ENCODE measurements at regions not wholly inside any gene's neighbourhood (a gene's known extent, or its start where the extent isn't known, plus 50 kb on each side); places are given as distances from the start of the nearest gene placed in this dataset.

DNA sequence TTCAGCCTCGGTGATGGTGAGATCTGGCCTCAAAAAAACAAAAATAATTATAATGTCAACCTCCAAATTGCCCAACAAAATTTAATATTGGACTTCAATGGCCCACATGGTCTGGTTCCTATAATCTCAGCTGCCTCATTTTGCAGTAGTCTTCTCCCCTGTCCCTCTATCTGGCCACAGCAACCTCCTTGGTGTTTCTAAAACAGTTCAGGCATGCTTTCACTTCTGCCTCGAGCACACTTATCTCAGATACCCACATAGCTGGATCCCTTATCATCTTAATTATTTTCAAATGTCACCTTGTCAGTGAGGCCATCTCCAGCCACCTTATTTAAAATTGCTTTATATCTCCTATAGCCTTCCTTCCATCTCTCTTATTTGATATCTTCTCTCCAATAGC, 52.9 kb upstream of the WDFY3 start:
- TF ChIP-seq POLR2A (IDR thresholded peaks at IDR 0.05; ENCODE audit: extremely low read depth, insufficient read length) (no peak), CTCF (IDR thresholded peaks at IDR 0.05; ENCODE audit: low read depth, low read length) (no peak), MYC (IDR thresholded peaks at IDR 0.05; ENCODE audit: low read depth, low read length) (no peak)
- TF ChIP-seq, protein P1, sequence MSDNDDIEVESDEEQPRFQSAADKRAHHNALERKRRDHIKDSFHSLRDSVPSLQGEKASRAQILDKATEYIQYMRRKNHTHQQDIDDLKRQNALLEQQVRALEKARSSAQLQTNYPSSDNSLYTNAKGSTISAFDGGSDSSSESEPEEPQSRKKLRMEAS (IDR thresholded peaks at IDR 0.05; ENCODE audit: low read depth, low read length) = no peak
